ENCODE measurements at regions not wholly inside any gene's neighbourhood (a gene's known extent, or its start where the extent isn't known, plus 50 kb on each side); places are given as distances from the start of the nearest gene placed in this dataset.

GRCh38 chr5:135204151-135204600 is 170.1 kb upstream of the PITX1 start:
- TF ChIP-seq CTCF (IDR thresholded peaks at IDR 0.05) (no peak), POLR2AphosphoS5 (IDR thresholded peaks at IDR 0.05) (no peak), POLR2A (IDR thresholded peaks at IDR 0.05) (no peak)
